Trophoblast cell (in vitro differentiated cells and primary cell): ENCODE measurements at regions not wholly inside any gene's neighbourhood (a gene's known extent, or its start where the extent isn't known, plus 50 kb on each side); places are given as distances from the start of the nearest gene placed in this dataset.

ENCODE experiments used
- DNase-seq, 2 donors: peaks; one replicate each; pipeline ENCODE4 v3.0.0-alpha.2; 2016
- H2AFZ ChIP-seq: 2 replicates; pipeline ENCODE4 v1.6.1; 2013; ENCODE audit warnings: low read length, moderate library complexity, mild to moderate bottlenecking; ENCODE audit not compliant: insufficient read depth, poor library complexity
- H2AK5ac ChIP-seq: 2 replicates; pipeline ENCODE4 v1.6.1; 2013; ENCODE audit warnings: mild to moderate bottlenecking, low read length
- H2BK120ac ChIP-seq: 2 replicates; pipeline ENCODE4 v1.6.1; 2013; ENCODE audit warnings: low read length, mild to moderate bottlenecking, moderate library complexity; ENCODE audit not compliant: insufficient read depth, poor library complexity
- H2BK12ac ChIP-seq: 2 replicates; pipeline ENCODE4 v1.6.1; 2013; ENCODE audit warnings: mild to moderate bottlenecking, low read length, moderate library complexity
- H2BK5ac ChIP-seq: 2 replicates; pipeline ENCODE4 v1.6.1; 2013; ENCODE audit warnings: low read length, low read depth, moderate library complexity, mild to moderate bottlenecking; ENCODE audit not compliant: poor library complexity
- H3K14ac ChIP-seq: 2 replicates; pipeline ENCODE4 v1.6.1; 2013; ENCODE audit warnings: mild to moderate bottlenecking, low read length
- H3K18ac ChIP-seq: 2 replicates; pipeline ENCODE4 v1.6.1; 2013; ENCODE audit warnings: mild to moderate bottlenecking, low read length
- H3K23ac ChIP-seq: 2 replicates; pipeline ENCODE4 v1.6.1; 2013; ENCODE audit warnings: low read length
- H3K27ac ChIP-seq: 2 replicates; pipeline ENCODE4 v1.5.1; 2013; ENCODE audit warnings: low read depth, mild to moderate bottlenecking, inconsistent platforms, low read length, moderate library complexity
- H3K27me3 ChIP-seq: 2 replicates; pipeline ENCODE4 v1.6.1; 2013; ENCODE audit warnings: inconsistent platforms, mild to moderate bottlenecking, low read length, moderate library complexity; ENCODE audit not compliant: insufficient read depth
- H3K36me3 ChIP-seq, 2 experiments: 1 replicate in 1 of 2; 2 replicates in 1 of 2; pipeline ENCODE4 v1.6.1; 2013; ENCODE audit warnings: low read length in 2 of 2, mild to moderate bottlenecking in 2 of 2, moderate library complexity in 1 of 2; ENCODE audit not compliant: insufficient read depth in 2 of 2, control insufficient read depth in 1 of 2
- H3K4ac ChIP-seq: 2 replicates; pipeline ENCODE4 v1.6.1; 2013; ENCODE audit warnings: low read depth, mild to moderate bottlenecking, low read length, moderate library complexity
- H3K4me1 ChIP-seq, 2 experiments: 1 replicate in 1 of 2; 2 replicates in 1 of 2; pipeline ENCODE4 v1.6.1; 2013; ENCODE audit warnings: low read length in 2 of 2, mild to moderate bottlenecking in 2 of 2, moderate library complexity in 1 of 2; ENCODE audit not compliant: insufficient read depth in 2 of 2, control insufficient read depth in 1 of 2
- H3K4me2 ChIP-seq: 2 replicates; pipeline ENCODE4 v1.6.1; 2013; ENCODE audit warnings: inconsistent platforms, mild to moderate bottlenecking, low read length, moderate library complexity
- H3K4me3 ChIP-seq: 2 replicates; pipeline ENCODE4 v1.5.1; 2013; ENCODE audit warnings: mild to moderate bottlenecking, low read depth, low read length, inconsistent platforms
- H3K79me1 ChIP-seq: one replicate; pipeline ENCODE4 v1.6.1; 2013; ENCODE audit warnings: low read length
- H3K79me2 ChIP-seq: 2 replicates; pipeline ENCODE4 v1.6.1; 2013; ENCODE audit warnings: low read length, mild to moderate bottlenecking; ENCODE audit not compliant: control insufficient read depth, insufficient read depth, poor library complexity
- H3K9ac ChIP-seq: 2 replicates; pipeline ENCODE4 v1.6.1; 2013; ENCODE audit warnings: mild to moderate bottlenecking, low read length
- H3K9me3 ChIP-seq: 2 replicates; pipeline ENCODE4 v1.6.1; 2013; ENCODE audit warnings: low read depth, mild to moderate bottlenecking, control low read depth, inconsistent platforms, low read length; ENCODE audit not compliant: insufficient read depth
- H4K12ac ChIP-seq: 2 replicates; pipeline ENCODE4 v1.6.1; 2013; ENCODE audit warnings: low read depth, mild to moderate bottlenecking, low read length, moderate library complexity
- H4K8ac ChIP-seq: 2 replicates; pipeline ENCODE4 v1.6.1; 2013; ENCODE audit warnings: low read depth, mild to moderate bottlenecking, low read length, moderate library complexity
- H4K91ac ChIP-seq: one replicate; pipeline ENCODE4 v1.6.1; 2013; ENCODE audit warnings: low read depth, mild to moderate bottlenecking, low read length, moderate library complexity
- WGBS: extraction: QIAGEN DNeasy Blood & Tissue Kit; methylation state at CpG from one replicate; pipeline ENCODE4 v1.1.7; 2013; ENCODE audit warnings: missing lambda C conversion rate; ENCODE audit not compliant: insufficient read length, insufficient coverage; ENCODE audit errors: extremely low coverage; 5-methylcytosine and 5-hydroxymethylcytosine counted together

DNA sequence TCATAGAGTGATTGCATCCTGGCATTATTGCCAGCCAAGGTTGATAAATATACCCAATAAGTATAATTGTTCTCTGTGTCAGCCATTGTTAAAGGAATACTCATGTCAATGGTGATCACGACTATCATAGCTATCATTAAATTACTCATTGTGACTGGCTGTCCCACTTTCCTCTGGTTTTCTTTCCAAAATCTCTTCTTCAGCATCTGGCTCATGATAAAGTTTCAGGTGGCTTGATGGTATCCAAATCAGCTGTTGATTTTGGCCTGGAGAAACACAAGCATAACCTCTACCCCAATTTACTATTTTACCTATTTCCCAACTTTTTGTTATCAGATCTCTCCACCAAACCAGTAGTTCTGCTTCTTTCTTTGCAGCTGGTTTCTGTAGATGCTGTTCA is 67.1 kb upstream of the SPIN2A start:
- Histone ChIP-seq H3K79me1 (no peaks in the 10 kb centered on the region), H2AK5ac (no peak overlapping the region), H3K4me3 (no peak overlapping the region), H3K4ac (no peak overlapping the region), H3K79me2 (no peaks in the 10 kb centered on the region), H3K14ac (no peak overlapping the region), H3K27me3 (no peaks in the 10 kb centered on the region), H3K36me3 (no peaks in the 10 kb centered on the region), H2BK120ac (no peak overlapping the region), H3K23ac (no peak overlapping the region), H4K91ac (no peak overlapping the region), H3K4me2 (no peak overlapping the region), H2BK12ac (no peak overlapping the region), H3K4me1 (no peaks in the 10 kb centered on the region), H3K18ac (no peak overlapping the region), H3K9ac (no peak overlapping the region), H4K8ac (no peak overlapping the region), H2AFZ (no peak overlapping the region), H4K12ac (no peak overlapping the region), H3K9me3 (no peaks in the 10 kb centered on the region), H2BK5ac (no peak overlapping the region), H3K27ac (no peak overlapping the region)
- peak in 1 of 2 donors; percentile 12 for DNase-seq
- WGBS: no CpG with 5 or more reads among the region's 1 CpG

DNA sequence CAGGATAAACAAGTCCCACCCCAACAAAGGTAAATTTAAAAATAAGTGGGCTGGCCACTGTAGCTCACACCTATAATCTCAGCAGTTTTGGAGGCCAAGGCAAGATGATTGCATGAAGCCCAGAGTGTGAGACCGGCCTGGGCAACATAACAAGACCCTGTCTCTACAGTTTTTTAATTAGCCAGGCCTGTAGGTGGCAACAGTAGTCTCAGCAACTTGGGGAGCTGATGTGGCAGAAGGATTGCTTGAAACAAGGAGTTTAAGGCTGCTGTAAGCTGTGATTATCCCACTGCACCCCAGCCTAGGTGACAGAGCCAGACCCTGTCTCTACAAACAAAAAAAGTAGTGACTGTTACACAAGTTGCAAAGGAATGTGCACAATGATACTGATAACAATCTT is 74.6 kb upstream of the FAAH2 start:
- Histone ChIP-seq H3K14ac (no peak overlapping the region), H2BK12ac (no peak overlapping the region), H2AK5ac (no peak overlapping the region), H3K9me3 (no peaks in the 10 kb centered on the region), H3K4ac (no peak overlapping the region), H3K9ac (no peak overlapping the region), H4K8ac (no peak overlapping the region), H3K4me2 (no peak overlapping the region), H3K4me3 (no peak overlapping the region), H3K23ac (no peak overlapping the region), H3K27ac (no peak overlapping the region), H4K12ac (no peak overlapping the region), H3K36me3 (no peaks in the 10 kb centered on the region), H4K91ac (no peak overlapping the region), H3K79me2 (no peaks in the 10 kb centered on the region), H3K79me1 (no peaks in the 10 kb centered on the region), H2BK5ac (no peak overlapping the region), H3K4me1 (no peaks in the 10 kb centered on the region), H3K27me3 (no peaks in the 10 kb centered on the region), H3K18ac (no peak overlapping the region), H2BK120ac (no peak overlapping the region), H2AFZ (no peak overlapping the region)
- WGBS: no CpG with 5 or more reads among the region's 1 CpG
- peak in 1 of 2 donors; percentile 6 for DNase-seq

DNA sequence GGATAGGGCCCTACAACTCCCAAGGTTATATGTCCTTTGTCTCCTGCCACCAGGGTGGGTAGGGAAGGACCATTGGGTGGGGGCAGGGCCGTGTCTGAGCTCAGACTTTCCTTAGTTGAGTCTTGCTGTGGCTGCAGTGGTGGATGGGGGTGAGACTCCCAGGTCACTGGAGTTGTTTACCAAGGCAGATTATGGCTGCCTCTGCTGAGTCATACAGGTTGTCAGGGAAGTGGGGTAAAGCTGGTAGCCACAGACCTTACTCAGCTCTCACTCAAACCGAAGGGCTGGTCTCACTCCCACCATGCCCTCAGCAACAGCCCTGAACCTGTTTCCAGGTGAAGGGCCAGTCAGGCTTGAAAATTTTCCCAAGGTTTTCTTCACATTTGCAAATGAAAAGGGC is 58.8 kb upstream of the FAAH2 start:
- Histone ChIP-seq H3K79me1 (no peaks in the 10 kb centered on the region), H4K12ac (no peak overlapping the region), H3K9me3 (no peaks in the 10 kb centered on the region), H3K4me3 (no peak overlapping the region), H3K27ac (no peak overlapping the region), H2BK5ac (no peak overlapping the region), H4K91ac (no peak overlapping the region), H2AFZ (no peak overlapping the region), H3K79me2 (no peaks in the 10 kb centered on the region), H3K18ac (no peak overlapping the region), H2AK5ac (no peak overlapping the region), H3K14ac (no peak overlapping the region), H3K36me3 (peaks cover 0 to 1% of the 10 kb centered on the region in 2 experiments), H2BK120ac (no peak overlapping the region), H2BK12ac (no peak overlapping the region), H4K8ac (no peak overlapping the region), H3K4me1 (no peaks in the 10 kb centered on the region), H3K27me3 (no peaks in the 10 kb centered on the region), H3K23ac (no peak overlapping the region), H3K4ac (no peak overlapping the region), H3K9ac (no peak overlapping the region), H3K4me2 (no peak overlapping the region)
- DNase-seq: no peak
- WGBS: no CpG with 5 or more reads among the region's 2 CpGs

GRCh38 chrX:57232658-57233360 is 53.7 kb upstream of the FAAH2 start:
- Histone ChIP-seq H3K79me1 (no peaks in the 10 kb centered on the region), H3K4me3 (no peak overlapping the region), H2BK5ac (no peak overlapping the region), H3K27me3 (no peaks in the 10 kb centered on the region), H3K27ac (no peak overlapping the region), H3K36me3 (no peaks in the 10 kb centered on the region), H3K9ac (no peak overlapping the region), H3K4ac (no peak overlapping the region), H3K4me2 (no peak overlapping the region), H2BK12ac (no peak overlapping the region), H2BK120ac (no peak overlapping the region), H3K4me1 (no peaks in the 10 kb centered on the region), H2AK5ac (no peak overlapping the region), H3K79me2 (no peaks in the 10 kb centered on the region), H3K14ac (no peak overlapping the region), H4K91ac (no peak overlapping the region), H3K18ac (no peak overlapping the region), H2AFZ (no peak overlapping the region), H3K23ac (no peak overlapping the region), H4K8ac (no peak overlapping the region), H4K12ac (no peak overlapping the region), H3K9me3 (no peaks in the 10 kb centered on the region)
- DNase-seq: no peak
- WGBS: no CpG with 5 or more reads among the region's 3 CpGs
